Keratinocyte (primary cell): ENCODE measurements at regions not wholly inside any gene's neighbourhood (a gene's known extent, or its start where the extent isn't known, plus 50 kb on each side); places are given as distances from the start of the nearest gene placed in this dataset.
"Not testable (repeated sequence)": the region's sequence is repeated elsewhere in the genome, so short reads cannot be mapped to it uniquely, and the experiment has no call there.

Source experiments
- DNase-seq: peaks from one replicate; pipeline ENCODE4 v3.0.0-alpha.2; 2011; ENCODE audit warnings: low read depth, missing footprints, low spot score
- FAIRE-seq: peaks from 2 replicates; lab custom pipeline; 2011; peaks lifted over from hg19 to GRCh38; lab: Jason Lieb, UNC
- H2AFZ ChIP-seq: 2 replicates; pipeline ENCODE4 v1.6.0; 2012; ENCODE audit warnings: low read length, control low read depth, inconsistent platforms; ENCODE audit not compliant: control insufficient read depth
- H3K27ac ChIP-seq: 2 replicates; pipeline ENCODE4 v1.5.1; 2011; ENCODE audit warnings: low read length; ENCODE audit not compliant: control insufficient read depth, insufficient read depth
- H3K27me3 ChIP-seq: 3 replicates; pipeline ENCODE4 v1.6.0; 2011; ENCODE audit warnings: low read length; ENCODE audit not compliant: control insufficient read depth, insufficient read depth; ENCODE audit errors: extremely low read depth
- H3K36me3 ChIP-seq, 2 experiments: 2 replicates in 1 of 2; 3 replicates in 1 of 2; pipeline ENCODE4 v1.5.1; 2011; ENCODE audit warnings: low read length in 2 of 2, mild to moderate bottlenecking in 1 of 2; ENCODE audit not compliant: control insufficient read depth in 2 of 2, insufficient read depth in 2 of 2; ENCODE audit errors: extremely low read depth in 1 of 2
- H3K4me1 ChIP-seq: 3 replicates; pipeline ENCODE4 v1.5.1; 2011; ENCODE audit warnings: low read length; ENCODE audit not compliant: control insufficient read depth, insufficient read depth; ENCODE audit errors: extremely low read depth
- H3K4me2 ChIP-seq: 3 replicates; pipeline ENCODE4 v1.6.0; 2011; ENCODE audit warnings: low read depth, low read length; ENCODE audit not compliant: control insufficient read depth, insufficient read depth; ENCODE audit errors: extremely low read depth
- H3K4me3 ChIP-seq, 3 experiments: fragments of 200-600 bp in 1 of 3; sonication (generic) in 1 of 3; 2 replicates in 2 of 3; 3 replicates in 1 of 3; pipeline ENCODE4 v1.5.1; 2011 to 2016; ENCODE audit warnings: low read length in 3 of 3, mild to moderate bottlenecking in 3 of 3, control low read depth in 2 of 3, inconsistent platforms in 1 of 3, low read depth in 1 of 3, mixed read lengths in 1 of 3, mixed run types in 1 of 3, moderate library complexity in 1 of 3; ENCODE audit not compliant: control insufficient read depth in 2 of 3, insufficient read depth in 2 of 3; ENCODE audit errors: extremely low read depth in 1 of 3
- H3K79me2 ChIP-seq: 2 replicates; pipeline ENCODE4 v1.6.0; 2012; ENCODE audit warnings: low read length; ENCODE audit not compliant: control insufficient read depth, insufficient read depth
- H3K9ac ChIP-seq: 3 replicates; pipeline ENCODE4 v1.6.0; 2011; ENCODE audit warnings: low read length; ENCODE audit not compliant: control insufficient read depth, insufficient read depth; ENCODE audit errors: extremely low read depth
- H3K9me1 ChIP-seq: 3 replicates; pipeline ENCODE4 v1.6.0; 2011; ENCODE audit warnings: low read length; ENCODE audit not compliant: control insufficient read depth, insufficient read depth; ENCODE audit errors: extremely low read depth
- H3K9me3 ChIP-seq: 2 replicates; pipeline ENCODE4 v1.5.1; 2012; ENCODE audit warnings: low read depth, low read length; ENCODE audit not compliant: control insufficient read depth
- H4K20me1 ChIP-seq: 3 replicates; pipeline ENCODE4 v1.6.0; 2011; ENCODE audit warnings: low read length; ENCODE audit not compliant: control insufficient read depth, insufficient read depth; ENCODE audit errors: extremely low read depth
- EZH2 ChIP-seq: IDR thresholded peaks from one replicate; pipeline ENCODE4 v1.6.1; 2012; ENCODE audit warnings: inconsistent platforms, mild to moderate bottlenecking, low read length, moderate library complexity
- dilution Hi-C: fragments of 300-500 bp; cut with MboI; formaldehyde crosslinking; loops from one replicate; pipeline ENCODE4 v1.7.0; 2020; ENCODE audit warnings: low sequenced_read_pairs; ENCODE audit not compliant: extremely low pct_ligation_motif_present
- TF ChIP-seq, protein P1 (sequence below), 3 experiments: IDR thresholded peaks in 1 of 3; conservative IDR thresholded peaks in 1 of 3; optimal IDR thresholded peaks in 1 of 3; 2 replicates in 2 of 3; 3 replicates in 1 of 3; pipeline versions ENCODE3 to v1.5.1; 2011; ENCODE audit warnings: low read length in 3 of 3, mild to moderate bottlenecking in 3 of 3, moderate library complexity in 2 of 3, control low read depth in 1 of 3, inconsistent platforms in 1 of 3; ENCODE audit not compliant: insufficient read depth in 2 of 3; ENCODE audit errors: extremely low read depth in 1 of 3

- H3K36me3 ChIP-seq = no peaks in the 10 kb centered on the region
- dilution Hi-C loops = no loop called here
- TF ChIP-seq, protein P1, sequence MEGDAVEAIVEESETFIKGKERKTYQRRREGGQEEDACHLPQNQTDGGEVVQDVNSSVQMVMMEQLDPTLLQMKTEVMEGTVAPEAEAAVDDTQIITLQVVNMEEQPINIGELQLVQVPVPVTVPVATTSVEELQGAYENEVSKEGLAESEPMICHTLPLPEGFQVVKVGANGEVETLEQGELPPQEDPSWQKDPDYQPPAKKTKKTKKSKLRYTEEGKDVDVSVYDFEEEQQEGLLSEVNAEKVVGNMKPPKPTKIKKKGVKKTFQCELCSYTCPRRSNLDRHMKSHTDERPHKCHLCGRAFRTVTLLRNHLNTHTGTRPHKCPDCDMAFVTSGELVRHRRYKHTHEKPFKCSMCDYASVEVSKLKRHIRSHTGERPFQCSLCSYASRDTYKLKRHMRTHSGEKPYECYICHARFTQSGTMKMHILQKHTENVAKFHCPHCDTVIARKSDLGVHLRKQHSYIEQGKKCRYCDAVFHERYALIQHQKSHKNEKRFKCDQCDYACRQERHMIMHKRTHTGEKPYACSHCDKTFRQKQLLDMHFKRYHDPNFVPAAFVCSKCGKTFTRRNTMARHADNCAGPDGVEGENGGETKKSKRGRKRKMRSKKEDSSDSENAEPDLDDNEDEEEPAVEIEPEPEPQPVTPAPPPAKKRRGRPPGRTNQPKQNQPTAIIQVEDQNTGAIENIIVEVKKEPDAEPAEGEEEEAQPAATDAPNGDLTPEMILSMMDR (optimal IDR thresholded peaks at IDR 0.05 in 1 of 3, IDR thresholded peaks at IDR 0.05 in 1 of 3, conservative IDR thresholded peaks at IDR 0.05 in 1 of 3; ENCODE audit: extremely low read depth in 1 of 3, insufficient read depth in 2 of 3, low read length in 3 of 3) = no peak
- no peak for TF ChIP-seq EZH2
Measured at GRCh38 chr13:59399513-59399912, 764.2 kb downstream of the DIAPH3 start.

DNA sequence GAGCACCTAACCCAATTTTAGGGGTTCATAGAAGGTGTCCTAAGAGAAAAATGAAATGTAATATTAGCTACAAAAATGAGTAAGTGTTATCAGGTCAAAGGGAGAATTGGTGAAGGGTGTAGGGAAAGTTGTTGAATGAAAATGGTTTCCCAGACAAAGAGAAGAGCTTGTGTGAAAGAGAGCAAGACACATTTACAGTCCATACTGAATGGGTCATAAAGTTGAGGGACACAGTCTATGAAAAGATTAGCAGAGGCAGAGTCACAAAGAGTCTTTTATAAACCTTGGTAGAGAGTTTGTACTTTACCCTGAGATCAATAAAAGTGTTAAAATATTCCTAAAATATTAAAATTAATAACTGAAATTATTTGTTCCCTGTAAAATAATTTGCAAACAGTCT is 759.4 kb downstream of the DIAPH3 start:
- Histone ChIP-seq H3K9me3 (no peaks in the 10 kb centered on the region), H3K4me2 (no peak overlapping the region), H3K36me3 (no peaks in the 10 kb centered on the region), H3K27me3 (no peaks in the 10 kb centered on the region), H3K4me1 (no peaks in the 10 kb centered on the region), H3K9me1 (no peaks in the 10 kb centered on the region), H4K20me1 (no peaks in the 10 kb centered on the region), H3K9ac (no peak overlapping the region), H3K4me3 (no peak overlapping the region), H3K27ac (no peak overlapping the region), H2AFZ (no peak overlapping the region), H3K79me2 (no peaks in the 10 kb centered on the region)
- no peak for FAIRE-seq
- no peak for DNase-seq
- TF ChIP-seq EZH2 = no peak
- TF ChIP-seq, protein P1 (optimal IDR thresholded peaks at IDR 0.05 in 1 of 3, IDR thresholded peaks at IDR 0.05 in 1 of 3, conservative IDR thresholded peaks at IDR 0.05 in 1 of 3; ENCODE audit: extremely low read depth in 1 of 3, insufficient read depth in 2 of 3, low read length in 3 of 3) = no peak
- dilution Hi-C loops = no loop called here

More at GRCh38 chr13:59399513-59399912, 764.2 kb downstream of the DIAPH3 start:
- no peak overlapping the region for H3K27ac ChIP-seq
- H3K9me3 ChIP-seq = no peaks in the 10 kb centered on the region
- no peak overlapping the region for H3K4me3 ChIP-seq
- no peaks in the 10 kb centered on the region for H3K27me3 ChIP-seq
- FAIRE-seq (no peak), DNase-seq (no peak)
- H3K4me2 ChIP-seq = no peak overlapping the region
- no peaks in the 10 kb centered on the region for H3K4me1 ChIP-seq
- H4K20me1 ChIP-seq = no peaks in the 10 kb centered on the region
- no peaks in the 10 kb centered on the region for H3K9me1 ChIP-seq
- H3K79me2 ChIP-seq = no peaks in the 10 kb centered on the region
- no peak overlapping the region for H3K9ac ChIP-seq
- no peak overlapping the region for H2AFZ ChIP-seq

- H3K36me3 ChIP-seq, H4K20me1 ChIP-seq, H3K79me2 ChIP-seq, H2AFZ ChIP-seq, H3K4me3 ChIP-seq, H3K27me3 ChIP-seq, H3K4me2 ChIP-seq, dilution Hi-C loops, H3K9me1 ChIP-seq, H3K27ac ChIP-seq, H3K4me1 ChIP-seq, H3K9ac ChIP-seq, H3K9me3 ChIP-seq, DNase-seq, FAIRE-seq: not testable (repeated sequence)
Measured at GRCh38 chr13:59407251-59407650, 756.5 kb downstream of the DIAPH3 start.
